GM12878 (cell line): ENCODE measurements at regions not wholly inside any gene's neighbourhood (a gene's known extent, or its start where the extent isn't known, plus 50 kb on each side); places are given as distances from the start of the nearest gene placed in this dataset.

Experiments used
- BRCA1 ChIP-seq: IDR thresholded peaks from 2 replicates; pipeline ENCODE4 v1.6.1; 2011; ENCODE audit warnings: low read depth, low read length, improper control_type of control experiment
- KDM1A ChIP-seq: fragments of 200-600 bp; sonication (generic); IDR thresholded peaks from 2 replicates; pipeline ENCODE4 v1.6.1; 2016; ENCODE audit warnings: borderline replicate concordance
- POLR2A ChIP-seq: IDR thresholded peaks from 2 replicates; pipeline ENCODE4 v1.6.1; 2011; ENCODE audit warnings: low read depth, mild to moderate bottlenecking, low read length
- RAD21 ChIP-seq: IDR thresholded peaks from 2 replicates; pipeline ENCODE4 v1.6.1; 2011; ENCODE audit warnings: mild to moderate bottlenecking, low read depth, low read length, moderate library complexity; ENCODE audit not compliant: insufficient read depth

- TF ChIP-seq RAD21 (no peak), KDM1A (no peak), BRCA1 (no peak), POLR2A (no peak)
These were observed 118.6 kb downstream of the DLEU7 start for GRCh38 chr13:50724913-50725312.
